ENCODE measurements at regions not wholly inside any gene's neighbourhood (a gene's known extent, or its start where the extent isn't known, plus 50 kb on each side); places are given as distances from the start of the nearest gene placed in this dataset.

DNA sequence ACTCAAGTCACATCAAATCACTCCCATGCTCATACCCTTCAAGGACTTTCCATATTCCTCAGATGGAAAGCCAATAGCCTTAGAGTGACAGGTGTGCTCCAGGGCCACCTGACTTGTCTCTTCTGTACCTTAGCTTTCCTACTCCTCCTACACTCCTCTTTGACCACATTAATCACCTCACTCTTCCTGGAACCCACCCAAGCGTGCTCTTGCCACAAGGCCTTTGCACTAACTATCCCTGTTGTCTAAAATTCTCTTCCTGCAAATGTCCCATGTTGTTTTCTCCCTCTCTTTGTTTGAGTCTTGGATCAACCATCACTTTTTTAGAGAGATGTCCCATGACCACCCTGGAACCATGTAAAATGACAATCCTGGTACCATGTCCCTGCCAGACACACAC is 244.1 kb downstream of the AASDHPPT start:
- no peak overlapping the region for H3K9ac ChIP-seq (ENCODE audit: insufficient read depth, low read depth, low read length)
- intact Hi-C loops (cut with micrococcal nuclease; ENCODE audit: unreplicated experiment) = no loop called here
- CTCF ChIA-PET (ENCODE audit: low intra/inter-chr PET ratio, low total read pairs) = no interaction called here
- H3K9me3 ChIP-seq (ENCODE audit: low read length) = peaks cover 50% of the 10 kb centered on the region
- POLR2A ChIA-PET = no interaction called here
- no peaks in the 10 kb centered on the region for H3K79me2 ChIP-seq (ENCODE audit: insufficient read depth, low read length)
- 9% methylated on average over 1 of the region's 1 CpG for WGBS (ENCODE audit: low lambda C conversion rate)
- FAIRE-seq = no peak
- no peaks in the 10 kb centered on the region for H3K36me3 ChIP-seq (replicated peaks in 1 of 2; ENCODE audit: control insufficient read depth in 1 of 2, insufficient read depth in 2 of 2, low read length in 2 of 2)
- TF ChIP-seq FLYWCH1 (CRISPR knock-in tag; IDR thresholded peaks at IDR 0.05) = no peak
- TF ChIP-seq RFX5 (IDR thresholded peaks at IDR 0.05; ENCODE audit: low read depth, low read length) = no peak
- no peak for TF ChIP-seq ELF1 (CRISPR knock-in tag; IDR thresholded peaks at IDR 0.05)
- TF ChIP-seq YEATS4 (CRISPR knock-in tag; IDR thresholded peaks at IDR 0.05; ENCODE audit: borderline replicate concordance) = no peak
- H3K27me3 ChIP-seq (ENCODE audit: control insufficient read depth in 1 of 2, insufficient read depth in 2 of 2, low read length in 2 of 2) = no peaks in the 10 kb centered on the region
- H3K4me1 ChIP-seq (ENCODE audit: insufficient read depth, low read length) = no peaks in the 10 kb centered on the region
- no peak overlapping the region for H3K4me3 ChIP-seq (replicated peaks in 1 of 3; ENCODE audit: insufficient read depth in 1 of 3, low read depth in 2 of 3, low read length in 3 of 3)
- DNase-seq (ENCODE audit: low spot score) = no peak
- H4K20me1 ChIP-seq (ENCODE audit: insufficient read depth, low read length) = no peaks in the 10 kb centered on the region
- in situ Hi-C loops (cut with HindIII; ENCODE audit: extremely low pct_ligation_motif_present, low pct_unique_long_range_greater_than_20kb) = no loop called here
- no peak for ATAC-seq
- H3K4me2 ChIP-seq (ENCODE audit: low read depth, low read length) = no peak overlapping the region
- no TSS peak for BruUV-seq (replicated peaks)
- H3K27ac ChIP-seq (ENCODE audit: extremely low read length, insufficient read depth, low read length) = no peak overlapping the region
- H2AFZ ChIP-seq (ENCODE audit: low read length) = no peak overlapping the region

DNA sequence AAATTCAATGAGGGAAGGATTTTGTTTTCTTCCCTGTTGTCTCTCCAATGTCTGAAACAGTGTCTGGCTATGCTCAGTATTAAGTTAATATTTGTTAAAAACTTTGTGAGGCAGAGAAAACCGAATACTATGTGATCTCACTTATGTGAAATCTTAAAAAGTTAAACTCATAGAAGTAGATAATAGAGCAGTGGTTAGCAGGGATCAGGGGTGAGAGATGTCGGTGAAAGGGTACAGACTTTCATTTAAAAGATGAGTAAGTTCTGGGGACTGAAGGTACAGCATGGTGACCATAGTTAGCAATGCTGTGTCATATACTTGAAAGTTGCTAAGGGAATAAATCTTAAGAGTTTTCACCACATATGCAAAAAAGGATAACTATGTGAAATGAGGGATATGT is 244.6 kb downstream of the AASDHPPT start:
- no TSS peak for BruUV-seq (replicated peaks)
- H3K79me2 ChIP-seq (ENCODE audit: insufficient read depth, low read length) = no peaks in the 10 kb centered on the region
- FAIRE-seq = no peak
- POLR2A ChIA-PET = no interaction called here
- no peak overlapping the region for H3K9ac ChIP-seq (ENCODE audit: insufficient read depth, low read depth, low read length)
- H3K4me3 ChIP-seq (replicated peaks in 1 of 3; ENCODE audit: insufficient read depth in 1 of 3, low read depth in 2 of 3, low read length in 3 of 3) = no peak overlapping the region
- intact Hi-C loops (cut with micrococcal nuclease; ENCODE audit: unreplicated experiment) (no loop called here), in situ Hi-C loops (cut with HindIII; ENCODE audit: extremely low pct_ligation_motif_present, low pct_unique_long_range_greater_than_20kb) (no loop called here)
- whole genome bisulfite sequencing (ENCODE audit: low lambda C conversion rate) = 20% methylated on average over 2 of the region's 2 CpGs
- CTCF ChIA-PET (ENCODE audit: low intra/inter-chr PET ratio, low total read pairs) = no interaction called here
- H2AFZ ChIP-seq (ENCODE audit: low read length) = no peak overlapping the region
- no peaks in the 10 kb centered on the region for H3K4me1 ChIP-seq (ENCODE audit: insufficient read depth, low read length)
- DNase-seq (ENCODE audit: low spot score) = no peak
- no peaks in the 10 kb centered on the region for H4K20me1 ChIP-seq (ENCODE audit: insufficient read depth, low read length)
- no peak overlapping the region for H3K27ac ChIP-seq (ENCODE audit: extremely low read length, insufficient read depth, low read length)
- no peaks in the 10 kb centered on the region for H3K27me3 ChIP-seq (ENCODE audit: control insufficient read depth in 1 of 2, insufficient read depth in 2 of 2, low read length in 2 of 2)
- no peak overlapping the region for H3K4me2 ChIP-seq (ENCODE audit: low read depth, low read length)
- no peak for ATAC-seq
- H3K9me3 ChIP-seq (ENCODE audit: low read length) = peaks cover 50% of the 10 kb centered on the region
- H3K36me3 ChIP-seq (replicated peaks in 1 of 2; ENCODE audit: control insufficient read depth in 1 of 2, insufficient read depth in 2 of 2, low read length in 2 of 2) = no peaks in the 10 kb centered on the region
- TF ChIP-seq, protein P1, sequence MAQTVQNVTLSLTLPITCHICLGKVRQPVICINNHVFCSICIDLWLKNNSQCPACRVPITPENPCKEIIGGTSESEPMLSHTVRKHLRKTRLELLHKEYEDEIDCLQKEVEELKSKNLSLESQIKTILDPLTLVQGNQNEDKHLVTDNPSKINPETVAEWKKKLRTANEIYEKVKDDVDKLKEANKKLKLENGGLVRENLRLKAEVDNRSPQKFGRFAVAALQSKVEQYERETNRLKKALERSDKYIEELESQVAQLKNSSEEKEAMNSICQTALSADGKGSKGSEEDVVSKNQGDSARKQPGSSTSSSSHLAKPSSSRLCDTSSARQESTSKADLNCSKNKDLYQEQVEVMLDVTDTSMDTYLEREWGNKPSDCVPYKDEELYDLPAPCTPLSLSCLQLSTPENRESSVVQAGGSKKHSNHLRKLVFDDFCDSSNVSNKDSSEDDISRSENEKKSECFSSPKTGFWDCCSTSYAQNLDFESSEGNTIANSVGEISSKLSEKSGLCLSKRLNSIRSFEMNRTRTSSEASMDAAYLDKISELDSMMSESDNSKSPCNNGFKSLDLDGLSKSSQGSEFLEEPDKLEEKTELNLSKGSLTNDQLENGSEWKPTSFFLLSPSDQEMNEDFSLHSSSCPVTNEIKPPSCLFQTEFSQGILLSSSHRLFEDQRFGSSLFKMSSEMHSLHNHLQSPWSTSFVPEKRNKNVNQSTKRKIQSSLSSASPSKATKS (CRISPR knock-in tag; IDR thresholded peaks at IDR 0.05) = no peak
- no peak for TF ChIP-seq SETDB1 (CRISPR knock-in tag; IDR thresholded peaks at IDR 0.05; ENCODE audit: borderline replicate concordance)
- TF ChIP-seq SRSF9 (IDR thresholded peaks at IDR 0.05; ENCODE audit: borderline replicate concordance, insufficient read depth, low read depth, low read length, poor library complexity, severe bottlenecking) = no peak
- TF ChIP-seq, protein P2, sequence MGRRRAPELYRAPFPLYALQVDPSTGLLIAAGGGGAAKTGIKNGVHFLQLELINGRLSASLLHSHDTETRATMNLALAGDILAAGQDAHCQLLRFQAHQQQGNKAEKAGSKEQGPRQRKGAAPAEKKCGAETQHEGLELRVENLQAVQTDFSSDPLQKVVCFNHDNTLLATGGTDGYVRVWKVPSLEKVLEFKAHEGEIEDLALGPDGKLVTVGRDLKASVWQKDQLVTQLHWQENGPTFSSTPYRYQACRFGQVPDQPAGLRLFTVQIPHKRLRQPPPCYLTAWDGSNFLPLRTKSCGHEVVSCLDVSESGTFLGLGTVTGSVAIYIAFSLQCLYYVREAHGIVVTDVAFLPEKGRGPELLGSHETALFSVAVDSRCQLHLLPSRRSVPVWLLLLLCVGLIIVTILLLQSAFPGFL (CRISPR knock-in tag; IDR thresholded peaks at IDR 0.05) = no peak
- TF ChIP-seq NFKB2 (CRISPR knock-in tag; IDR thresholded peaks at IDR 0.05; ENCODE audit: borderline replicate concordance) = no peak
- TF ChIP-seq, protein P3, sequence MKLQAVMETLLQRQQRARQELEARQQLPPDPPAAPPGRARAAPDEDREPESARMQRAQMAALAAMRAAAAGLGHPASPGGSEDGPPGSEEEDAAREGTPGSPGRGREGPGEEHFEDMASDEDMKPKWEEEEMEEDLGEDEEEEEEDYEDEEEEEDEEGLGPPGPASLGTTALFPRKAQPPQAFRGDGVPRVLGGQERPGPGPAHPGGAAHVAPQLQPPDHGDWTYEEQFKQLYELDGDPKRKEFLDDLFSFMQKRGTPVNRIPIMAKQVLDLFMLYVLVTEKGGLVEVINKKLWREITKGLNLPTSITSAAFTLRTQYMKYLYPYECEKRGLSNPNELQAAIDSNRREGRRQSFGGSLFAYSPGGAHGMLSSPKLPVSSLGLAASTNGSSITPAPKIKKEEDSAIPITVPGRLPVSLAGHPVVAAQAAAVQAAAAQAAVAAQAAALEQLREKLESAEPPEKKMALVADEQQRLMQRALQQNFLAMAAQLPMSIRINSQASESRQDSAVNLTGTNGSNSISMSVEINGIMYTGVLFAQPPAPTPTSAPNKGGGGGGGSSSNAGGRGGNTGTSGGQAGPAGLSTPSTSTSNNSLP (IDR thresholded peaks at IDR 0.05; ENCODE audit: low read depth, low read length) = no peak
- TF ChIP-seq NFIB (CRISPR knock-in tag; IDR thresholded peaks at IDR 0.05; ENCODE audit: borderline replicate concordance) = no peak
- TF ChIP-seq, protein P4, sequence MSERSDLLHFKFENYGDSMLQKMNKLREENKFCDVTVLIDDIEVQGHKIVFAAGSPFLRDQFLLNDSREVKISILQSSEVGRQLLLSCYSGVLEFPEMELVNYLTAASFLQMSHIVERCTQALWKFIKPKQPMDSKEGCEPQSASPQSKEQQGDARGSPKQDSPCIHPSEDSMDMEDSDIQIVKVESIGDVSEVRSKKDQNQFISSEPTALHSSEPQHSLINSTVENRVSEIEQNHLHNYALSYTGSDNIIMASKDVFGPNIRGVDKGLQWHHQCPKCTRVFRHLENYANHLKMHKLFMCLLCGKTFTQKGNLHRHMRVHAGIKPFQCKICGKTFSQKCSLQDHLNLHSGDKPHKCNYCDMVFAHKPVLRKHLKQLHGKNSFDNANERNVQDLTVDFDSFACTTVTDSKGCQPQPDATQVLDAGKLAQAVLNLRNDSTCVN (CRISPR knock-in tag; IDR thresholded peaks at IDR 0.05; ENCODE audit: borderline replicate concordance) = no peak
- TF ChIP-seq FOXA1 (IDR thresholded peaks at IDR 0.05) = no peak
- TF ChIP-seq FOXA1 (CRISPR knock-in tag; IDR thresholded peaks at IDR 0.05) = no peak
